ENCODE measurements at regions not wholly inside any gene's neighbourhood (a gene's known extent, or its start where the extent isn't known, plus 50 kb on each side); places are given as distances from the start of the nearest gene placed in this dataset.

DNA sequence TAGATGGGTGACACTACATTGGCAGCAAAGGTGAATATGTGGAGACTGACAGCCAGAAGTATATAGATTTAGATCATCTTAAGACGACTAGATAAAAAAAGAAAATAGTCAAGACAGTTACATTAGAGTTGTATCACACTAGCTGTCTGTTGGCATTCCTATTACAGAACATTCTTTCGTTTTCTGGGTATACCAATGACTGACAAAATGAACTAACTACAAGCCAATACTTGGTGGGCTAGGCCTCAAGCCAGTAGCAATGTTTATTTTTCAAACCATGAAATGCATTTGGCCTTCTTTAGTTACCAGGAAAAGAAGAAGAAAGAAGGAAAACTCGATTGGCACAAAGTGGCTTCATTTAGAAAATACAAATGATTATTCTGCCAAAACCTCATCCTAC lies 944.9 kb upstream of the ZEB2 start:
- no peak for DNase-seq (ENCODE audit: low spot score in 2 of 2)
- no peak overlapping the region for H3K27ac ChIP-seq
- intact Hi-C loops (cut with DNase I; ENCODE audit: low total_unique reads): no loop called here
- TF ChIP-seq POLR2AphosphoS5 (IDR thresholded peaks at IDR 0.05) (no peak), POLR2A (IDR thresholded peaks at IDR 0.05) (no peak)
- TF ChIP-seq, protein P1, sequence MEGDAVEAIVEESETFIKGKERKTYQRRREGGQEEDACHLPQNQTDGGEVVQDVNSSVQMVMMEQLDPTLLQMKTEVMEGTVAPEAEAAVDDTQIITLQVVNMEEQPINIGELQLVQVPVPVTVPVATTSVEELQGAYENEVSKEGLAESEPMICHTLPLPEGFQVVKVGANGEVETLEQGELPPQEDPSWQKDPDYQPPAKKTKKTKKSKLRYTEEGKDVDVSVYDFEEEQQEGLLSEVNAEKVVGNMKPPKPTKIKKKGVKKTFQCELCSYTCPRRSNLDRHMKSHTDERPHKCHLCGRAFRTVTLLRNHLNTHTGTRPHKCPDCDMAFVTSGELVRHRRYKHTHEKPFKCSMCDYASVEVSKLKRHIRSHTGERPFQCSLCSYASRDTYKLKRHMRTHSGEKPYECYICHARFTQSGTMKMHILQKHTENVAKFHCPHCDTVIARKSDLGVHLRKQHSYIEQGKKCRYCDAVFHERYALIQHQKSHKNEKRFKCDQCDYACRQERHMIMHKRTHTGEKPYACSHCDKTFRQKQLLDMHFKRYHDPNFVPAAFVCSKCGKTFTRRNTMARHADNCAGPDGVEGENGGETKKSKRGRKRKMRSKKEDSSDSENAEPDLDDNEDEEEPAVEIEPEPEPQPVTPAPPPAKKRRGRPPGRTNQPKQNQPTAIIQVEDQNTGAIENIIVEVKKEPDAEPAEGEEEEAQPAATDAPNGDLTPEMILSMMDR (IDR thresholded peaks at IDR 0.05): no peak
- H3K4me1 ChIP-seq: no peaks in the 10 kb centered on the region
- no peaks in the 10 kb centered on the region for H3K9me3 ChIP-seq
- H3K4me3 ChIP-seq: no peak overlapping the region
- H3K36me3 ChIP-seq: no peaks in the 10 kb centered on the region
- no peaks in the 10 kb centered on the region for H3K27me3 ChIP-seq

DNA sequence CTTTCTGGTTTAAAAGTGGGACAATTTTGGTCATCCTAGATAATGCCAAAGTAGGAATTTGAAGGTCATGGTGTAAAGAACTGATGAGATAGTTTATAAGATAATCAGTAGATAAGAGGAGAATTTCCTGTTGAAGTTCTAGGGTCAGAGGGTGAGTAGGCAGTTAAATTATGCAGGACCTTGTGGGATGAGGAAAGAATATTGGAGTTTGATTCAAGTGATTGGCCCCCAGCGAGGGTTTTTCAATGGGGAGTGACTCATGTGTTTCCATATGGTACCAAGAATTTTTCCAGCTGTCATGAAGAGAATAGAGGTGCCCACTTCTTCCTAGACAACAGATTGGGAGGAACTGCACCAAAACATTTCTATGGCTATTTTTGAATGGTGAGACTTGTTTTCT lies 940.2 kb upstream of the ZEB2 start:
- DNase-seq (ENCODE audit: low spot score in 2 of 2): no peak
- intact Hi-C loops (cut with DNase I; ENCODE audit: low total_unique reads): no loop called here
- TF ChIP-seq POLR2AphosphoS5 (IDR thresholded peaks at IDR 0.05) (no peak), POLR2A (IDR thresholded peaks at IDR 0.05) (no peak)
- TF ChIP-seq, protein P1 (IDR thresholded peaks at IDR 0.05): no peak

DNA sequence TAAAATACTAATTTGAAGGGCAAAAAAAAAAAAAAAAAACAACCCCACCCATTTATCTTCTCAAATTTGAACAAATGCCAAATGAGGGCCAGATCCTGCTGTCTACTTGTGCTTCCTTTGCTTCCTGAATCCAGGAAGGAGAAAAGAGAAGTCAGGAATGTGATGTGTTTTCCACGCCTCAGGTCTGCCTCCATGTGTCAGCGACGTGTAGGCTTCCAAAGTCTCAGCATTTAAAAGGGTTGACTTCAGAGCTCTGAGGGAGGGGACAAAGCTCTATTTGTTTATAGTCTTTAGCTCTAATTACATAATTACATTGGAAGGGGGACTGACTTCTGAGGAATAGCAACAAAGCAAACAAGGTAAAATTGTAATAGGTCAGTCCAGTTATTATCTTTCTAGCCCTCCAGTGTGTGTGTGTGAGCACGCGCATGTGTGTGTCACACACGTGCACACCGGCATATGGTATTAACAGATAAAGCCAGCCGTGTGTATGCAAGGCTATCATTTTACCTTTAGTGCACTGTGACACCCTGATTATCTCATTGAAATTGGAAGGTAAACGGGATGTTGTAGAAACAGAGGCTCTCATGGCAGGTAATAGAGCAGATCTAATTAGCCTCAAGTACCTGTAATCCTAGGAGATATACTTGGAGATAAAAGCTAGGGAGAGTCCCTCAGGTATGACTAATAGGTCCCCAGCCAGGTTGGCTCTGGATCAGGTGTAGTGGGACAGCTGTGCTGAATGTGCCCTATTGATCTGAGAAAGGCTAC lies 911.4 kb upstream of the ZEB2 start:
- Histone ChIP-seq H3K4me3 (no peak overlapping the region), H3K4me1 (no peaks in the 10 kb centered on the region), H3K27ac (no peak overlapping the region), H3K36me3 (no peaks in the 10 kb centered on the region), H3K27me3 (no peaks in the 10 kb centered on the region), H3K9me3 (no peaks in the 10 kb centered on the region)
- no peak for DNase-seq (ENCODE audit: low spot score in 2 of 2)
- intact Hi-C loops (cut with DNase I; ENCODE audit: low total_unique reads): no loop called here
- TF ChIP-seq POLR2A (IDR thresholded peaks at IDR 0.05) (no peak), POLR2AphosphoS5 (IDR thresholded peaks at IDR 0.05) (no peak)
- TF ChIP-seq, protein P1 (IDR thresholded peaks at IDR 0.05): no peak

More for the DNA sequence above, 940.2 kb upstream of the ZEB2 start:
- Histone ChIP-seq H3K27ac (no peak overlapping the region), H3K36me3 (no peaks in the 10 kb centered on the region), H3K9me3 (no peaks in the 10 kb centered on the region), H3K4me3 (no peak overlapping the region), H3K27me3 (no peaks in the 10 kb centered on the region), H3K4me1 (no peaks in the 10 kb centered on the region)

DNA sequence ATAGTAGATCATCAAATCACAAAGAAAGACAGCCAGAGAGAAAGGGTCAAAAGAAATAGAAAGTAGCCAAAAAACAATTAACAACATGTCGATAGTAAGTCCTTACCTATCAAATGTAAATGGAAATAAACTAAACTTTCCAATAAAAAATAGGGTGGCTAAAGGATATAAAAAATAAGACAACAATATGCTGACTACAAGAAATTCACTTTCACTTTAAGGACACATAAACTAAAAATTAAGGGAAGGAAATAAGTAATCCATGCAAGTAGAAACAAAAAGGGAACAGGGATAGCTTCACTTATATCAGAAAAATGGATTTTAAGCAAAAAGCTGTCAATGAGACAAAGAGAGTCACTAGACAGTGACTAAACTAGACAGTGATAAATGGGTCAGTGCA lies 903.9 kb upstream of the ZEB2 start:
- TF ChIP-seq, protein P1 (IDR thresholded peaks at IDR 0.05): no peak
- TF ChIP-seq POLR2AphosphoS5 (IDR thresholded peaks at IDR 0.05) (no peak), POLR2A (IDR thresholded peaks at IDR 0.05) (no peak)
- no peaks in the 10 kb centered on the region for H3K27me3 ChIP-seq
- H3K4me3 ChIP-seq: no peak overlapping the region
- no peaks in the 10 kb centered on the region for H3K4me1 ChIP-seq
- H3K27ac ChIP-seq: no peak overlapping the region
- DNase-seq (ENCODE audit: low spot score in 2 of 2): no peak
- no peaks in the 10 kb centered on the region for H3K36me3 ChIP-seq
- intact Hi-C loops (cut with DNase I; ENCODE audit: low total_unique reads): no loop called here
- peaks cover 3 to 17% of the 10 kb centered on the region in 2 donors for H3K9me3 ChIP-seq

DNA sequence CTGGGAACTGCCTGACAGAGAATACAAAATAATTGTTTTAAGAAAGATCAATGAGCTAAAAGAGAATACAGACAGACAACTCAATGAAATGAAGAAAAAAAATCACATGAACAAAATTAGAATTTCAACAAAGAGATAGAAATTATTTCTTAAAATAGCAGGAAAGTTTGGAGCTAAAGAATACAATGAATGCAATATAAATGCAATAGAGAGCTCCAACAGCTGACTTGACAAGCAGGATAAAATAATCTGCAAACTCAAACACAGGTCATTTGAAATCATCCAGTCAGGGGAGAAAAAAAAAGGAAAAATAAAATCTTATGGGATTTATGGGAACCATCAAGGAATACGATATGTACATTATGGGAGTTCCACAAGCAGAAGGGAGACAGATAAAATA lies 902.7 kb upstream of the ZEB2 start:
- intact Hi-C loops (cut with DNase I; ENCODE audit: low total_unique reads): no loop called here
- Histone ChIP-seq H3K27ac (no peak overlapping the region), H3K36me3 (no peaks in the 10 kb centered on the region), H3K9me3 (peaks cover 3 to 17% of the 10 kb centered on the region in 2 donors), H3K4me3 (no peak overlapping the region), H3K27me3 (no peaks in the 10 kb centered on the region), H3K4me1 (no peaks in the 10 kb centered on the region)
- DNase-seq (ENCODE audit: low spot score in 2 of 2): no peak
- no peak for TF ChIP-seq POLR2AphosphoS5 (IDR thresholded peaks at IDR 0.05)
- TF ChIP-seq, protein P1 (IDR thresholded peaks at IDR 0.05): no peak
- TF ChIP-seq POLR2A (IDR thresholded peaks at IDR 0.05): no peak
